Upper lobe of left lung (tissue), 6 donors: ENCODE measurements at regions not wholly inside any gene's neighbourhood (a gene's known extent, or its start where the extent isn't known, plus 50 kb on each side); places are given as distances from the start of the nearest gene placed in this dataset.

Source experiments
- ATAC-seq, 2 donors: fragments of 200-7000 bp; cut with Tn5 transposase; one replicate each; pipeline ENCODE4 v1.9.1; 2022; ENCODE audit warnings: mild to moderate bottlenecking in 2 of 2, moderate library complexity in 2 of 2; ENCODE audit not compliant: low FRiP score in 2 of 2
- DNase-seq, 2 donors: peaks; one replicate each; pipeline ENCODE4 v3.0.0-alpha.2; 2019 to 2020
- H3K27ac ChIP-seq, 4 donors: fragments of 200-600 bp; sonication (generic); one replicate each; pipeline ENCODE4 v1.5.1; 2016 to 2019
- H3K27me3 ChIP-seq, 4 donors: fragments of 200-600 bp; sonication (generic); one replicate each; pipeline ENCODE4 v1.5.1; 2017 to 2019
- H3K36me3 ChIP-seq, 4 donors: fragments of 200-600 bp; sonication (generic); one replicate each; pipeline ENCODE4 v1.5.1; 2016 to 2019
- H3K4me1 ChIP-seq, 4 donors: fragments of 200-600 bp; sonication (generic); one replicate each; pipeline ENCODE4 v1.5.1; 2018 to 2019
- H3K4me3 ChIP-seq, 4 donors: fragments of 200-600 bp; sonication (generic); one replicate each; pipeline ENCODE4 v1.5.1; 2017 to 2019; ENCODE audit warnings: mild to moderate bottlenecking in 2 of 4, moderate library complexity in 1 of 4
- H3K9me3 ChIP-seq, 4 donors: fragments of 200-600 bp; sonication (generic); one replicate each; pipeline ENCODE4 v1.5.1; 2018 to 2019
- CTCF ChIP-seq, 6 experiments: fragments of 450-650 bp in 4 of 6; fragments of 200-600 bp in 2 of 6; sonication (generic) in 2 of 6; IDR thresholded peaks; one replicate each; pipeline ENCODE4 v1.5.1; 2016 to 2019; ENCODE audit warnings: antibody characterized with exemption in 6 of 6
- EP300 ChIP-seq, 4 donors: sonication (generic); formaldehyde crosslinking; IDR thresholded peaks; one replicate each; pipeline ENCODE4 v1.5.1; 2017; ENCODE audit warnings: antibody characterized with exemption in 4 of 4, control low read depth in 2 of 4
- POLR2A ChIP-seq, 4 donors: fragments of 450-650 bp; IDR thresholded peaks; one replicate each; pipeline ENCODE4 v1.5.1; 2016 to 2017; ENCODE audit warnings: antibody characterized with exemption in 4 of 4, mild to moderate bottlenecking in 2 of 4
- POLR2AphosphoS5 ChIP-seq, 2 donors: sonication (generic); formaldehyde crosslinking; IDR thresholded peaks; one replicate each; pipeline ENCODE4 v1.5.1; 2017; ENCODE audit warnings: antibody characterized with exemption in 2 of 2
- WGBS, 2 donors: methylation state at CpG; one replicate each; pipeline ENCODE4 v1.1.5; 2017 to 2018; 5-methylcytosine and 5-hydroxymethylcytosine counted together
- donor health status: DM: no; HTN: no; CAD: no; lungs with moderate emphysema.
- donor health status: DM: no; HTN: yes; CAD: no; lungs with severe emphysema.

GRCh38 chr16:80280557-80280956, 260.2 kb upstream of the DYNLRB2 start:
- no peak overlapping the region for H3K27ac ChIP-seq
- TF ChIP-seq EP300 (IDR thresholded peaks at IDR 0.05) (no peak), POLR2A (IDR thresholded peaks at IDR 0.05) (no peak), CTCF (IDR thresholded peaks at IDR 0.05) (no peak), POLR2AphosphoS5 (IDR thresholded peaks at IDR 0.05) (no peak)
- H3K4me1 ChIP-seq = no peaks in the 10 kb centered on the region
- no peaks in the 10 kb centered on the region for H3K9me3 ChIP-seq
- no peak for ATAC-seq
- DNase-seq = no peak
- 81 to 85% methylated on average over 7 of the region's 7 CpGs for WGBS, 2 donors
- no peak overlapping the region for H3K4me3 ChIP-seq
- H3K27me3 ChIP-seq = no peaks in the 10 kb centered on the region
- H3K36me3 ChIP-seq = no peaks in the 10 kb centered on the region

- Histone ChIP-seq H3K9me3 (no peaks in the 10 kb centered on the region), H3K27me3 (no peaks in the 10 kb centered on the region), H3K4me1 (no peaks in the 10 kb centered on the region), H3K27ac (no peak overlapping the region), H3K36me3 (no peaks in the 10 kb centered on the region), H3K4me3 (no peak overlapping the region)
- DNase-seq = no peak
- TF ChIP-seq POLR2A (IDR thresholded peaks at IDR 0.05) (no peak), EP300 (IDR thresholded peaks at IDR 0.05) (no peak), POLR2AphosphoS5 (IDR thresholded peaks at IDR 0.05) (no peak), CTCF (IDR thresholded peaks at IDR 0.05) (no peak)
- no peak for ATAC-seq
- WGBS, 2 donors = 83 to 95% methylated on average over 4 of the region's 4 CpGs
Measured at GRCh38 chr16:80279656-80280055, 261.1 kb upstream of the DYNLRB2 start.

GRCh38 chr16:80277182-80277581, 263.6 kb upstream of the DYNLRB2 start:
- 46% methylated on average over 5 of the region's 5 CpGs for WGBS, 2 donors
- H3K4me1 ChIP-seq = no peaks in the 10 kb centered on the region
- no peak for DNase-seq
- ATAC-seq = no peak
- no peak overlapping the region for H3K27ac ChIP-seq
- H3K4me3 ChIP-seq = no peak overlapping the region
- no peaks in the 10 kb centered on the region for H3K36me3 ChIP-seq
- TF ChIP-seq POLR2A (IDR thresholded peaks at IDR 0.05) (no peak), POLR2AphosphoS5 (IDR thresholded peaks at IDR 0.05) (no peak), CTCF (IDR thresholded peaks at IDR 0.05) (no peak), EP300 (IDR thresholded peaks at IDR 0.05) (no peak)
- no peaks in the 10 kb centered on the region for H3K9me3 ChIP-seq
- H3K27me3 ChIP-seq = no peaks in the 10 kb centered on the region

GRCh38 chr16:80274576-80275191, 266.1 kb upstream of the DYNLRB2 start:
- H3K4me3 ChIP-seq = no peak overlapping the region
- DNase-seq (no peak), ATAC-seq (no peak)
- H3K9me3 ChIP-seq = no peaks in the 10 kb centered on the region
- TF ChIP-seq CTCF (IDR thresholded peaks at IDR 0.05) (no peak), POLR2A (IDR thresholded peaks at IDR 0.05) (no peak), EP300 (IDR thresholded peaks at IDR 0.05) (no peak), POLR2AphosphoS5 (IDR thresholded peaks at IDR 0.05) (no peak)
- no peak overlapping the region for H3K27ac ChIP-seq
- WGBS, 2 donors = 76 to 85% methylated on average over 4 of the region's 4 CpGs
- H3K27me3 ChIP-seq = no peaks in the 10 kb centered on the region
- H3K36me3 ChIP-seq = no peaks in the 10 kb centered on the region
- H3K4me1 ChIP-seq = no peaks in the 10 kb centered on the region
